Pulmonary artery endothelial cell (primary cell): ENCODE measurements at regions not wholly inside any gene's neighbourhood (a gene's known extent, or its start where the extent isn't known, plus 50 kb on each side); places are given as distances from the start of the nearest gene placed in this dataset.
"Not testable (repeated sequence)": the region's sequence is repeated elsewhere in the genome, so short reads cannot be mapped to it uniquely, and the experiment has no call there.

Experiments
- DNase-seq: peaks from one replicate; pipeline ENCODE4 v3.0.0-alpha.2; 2011; ENCODE audit warnings: low read depth, low spot score

GRCh38 chr17:70434536-70435490 lies 265.5 kb downstream of the KCNJ2 start:
- DNase-seq, result no peak

GRCh38 chr17:70437656-70438055 lies 268.3 kb downstream of the KCNJ2 start:
- DNase-seq, result no peak

GRCh38 chr17:70446446-70446845 lies 277.1 kb downstream of the KCNJ2 start:
- no peak for DNase-seq

GRCh38 chr17:70447588-70447987 lies 278.3 kb downstream of the KCNJ2 start:
- no peak for DNase-seq

GRCh38 chr17:70453075-70453474 lies 283.7 kb downstream of the KCNJ2 start:
- DNase-seq, result not testable (repeated sequence)

- DNase-seq, result no peak
Measured at GRCh38 chr17:70454377-70454776, 285.0 kb downstream of the KCNJ2 start.

GRCh38 chr17:70454908-70455307 lies 285.6 kb downstream of the KCNJ2 start:
- no peak for DNase-seq

GRCh38 chr17:70464995-70465394 lies 295.7 kb downstream of the KCNJ2 start:
- no peak for DNase-seq

GRCh38 chr17:70468661-70469060 lies 299.3 kb downstream of the KCNJ2 start:
- DNase-seq, result no peak

- no peak for DNase-seq
Measured at GRCh38 chr17:70473049-70473448, 303.7 kb downstream of the KCNJ2 start.

- DNase-seq, result no peak
Measured at GRCh38 chr17:70476368-70476767, 307.0 kb downstream of the KCNJ2 start.

GRCh38 chr17:70478902-70479301 lies 309.6 kb downstream of the KCNJ2 start:
- no peak for DNase-seq

GRCh38 chr17:70479779-70480178 lies 310.4 kb downstream of the KCNJ2 start:
- DNase-seq, result no peak

- no peak for DNase-seq
Measured at GRCh38 chr17:70483624-70484023, 314.3 kb downstream of the KCNJ2 start.

- no peak for DNase-seq
Measured at GRCh38 chr17:70484050-70484449, 314.7 kb downstream of the KCNJ2 start.

- DNase-seq, result no peak
Measured at GRCh38 chr17:70484496-70484895, 315.2 kb downstream of the KCNJ2 start.

GRCh38 chr17:70492368-70492767 lies 323.0 kb downstream of the KCNJ2 start:
- DNase-seq, result no peak

GRCh38 chr17:70493277-70493874 lies 324.0 kb downstream of the KCNJ2 start:
- DNase-seq, result no peak

- no peak for DNase-seq
Measured at GRCh38 chr17:70498631-70499030, 329.3 kb downstream of the KCNJ2 start.

- DNase-seq, result no peak
Measured at GRCh38 chr17:70499067-70499786, 329.9 kb downstream of the KCNJ2 start.

GRCh38 chr17:70503449-70503848 lies 334.1 kb downstream of the KCNJ2 start:
- no peak for DNase-seq

- no peak for DNase-seq
Measured at GRCh38 chr17:70510288-70510687, 341.0 kb downstream of the KCNJ2 start.
